Ishikawa (cell line): ENCODE measurements at regions not wholly inside any gene's neighbourhood (a gene's known extent, or its start where the extent isn't known, plus 50 kb on each side); places are given as distances from the start of the nearest gene placed in this dataset.

Experiments
- CEBPB ChIP-seq: IDR thresholded peaks from 2 replicates; pipeline ENCODE4 v1.6.1; 2012
- CREB1 ChIP-seq: IDR thresholded peaks from 2 replicates; pipeline ENCODE4 v1.6.1; 2012; ENCODE audit warnings: low read depth
- EGR1 ChIP-seq: IDR thresholded peaks from 2 replicates; pipeline ENCODE4 v1.6.1; 2012
- EP300 ChIP-seq: IDR thresholded peaks from 2 replicates; pipeline ENCODE4 v1.6.1; 2012; ENCODE audit warnings: borderline replicate concordance
- FOXM1 ChIP-seq: IDR thresholded peaks from 2 replicates; pipeline ENCODE4 v1.6.1; 2012; ENCODE audit warnings: low read depth, borderline replicate concordance
- MAX ChIP-seq: IDR thresholded peaks from 2 replicates; pipeline ENCODE4 v1.6.1; 2012
- NFIC ChIP-seq: IDR thresholded peaks from 2 replicates; pipeline ENCODE4 v1.6.1; 2012
- RAD21 ChIP-seq: IDR thresholded peaks from 2 replicates; pipeline ENCODE4 v1.6.1; 2012; ENCODE audit warnings: low read depth
- REST ChIP-seq: IDR thresholded peaks from 2 replicates; pipeline ENCODE4 v1.6.1; 2012; ENCODE audit warnings: low read depth, mild to moderate bottlenecking
- TAF1 ChIP-seq: IDR thresholded peaks from 2 replicates; pipeline ENCODE4 v1.6.1; 2012; ENCODE audit warnings: low read depth, mild to moderate bottlenecking
- TCF12 ChIP-seq: IDR thresholded peaks from 2 replicates; pipeline ENCODE4 v1.6.1; 2012; ENCODE audit warnings: low read depth
- TEAD4 ChIP-seq: IDR thresholded peaks from 2 replicates; pipeline ENCODE4 v1.6.1; 2012
- USF1 ChIP-seq: IDR thresholded peaks from 2 replicates; pipeline ENCODE4 v1.6.1; 2012
- YY1 ChIP-seq: IDR thresholded peaks from 2 replicates; pipeline ENCODE4 v1.6.1; 2012; ENCODE audit warnings: low read depth
- ZBTB7A ChIP-seq: IDR thresholded peaks from 2 replicates; pipeline ENCODE4 v1.6.1; 2012; ENCODE audit warnings: low read depth

- TF ChIP-seq EGR1: no peak
- no peak for TF ChIP-seq TEAD4
- TF ChIP-seq FOXM1: no peak
- no peak for TF ChIP-seq TAF1
- no peak for TF ChIP-seq YY1
- TF ChIP-seq TCF12: no peak
- TF ChIP-seq RAD21: no peak
- TF ChIP-seq USF1: no peak
- TF ChIP-seq EP300: no peak
- no peak for TF ChIP-seq CREB1
- TF ChIP-seq CEBPB: no peak
- no peak for TF ChIP-seq ZBTB7A
- no peak for TF ChIP-seq MAX
- no peak for TF ChIP-seq NFIC
- no peak for TF ChIP-seq REST
These were observed 106.4 kb downstream of the BRD1 start for GRCh38 chr22:49721211-49721763.

GRCh38 chr22:49720279-49720959, 107.3 kb downstream of the BRD1 start:
- TF ChIP-seq REST: no peak
- no peak for TF ChIP-seq USF1
- TF ChIP-seq TCF12: no peak
- TF ChIP-seq EP300: no peak
- TF ChIP-seq NFIC: no peak
- TF ChIP-seq ZBTB7A: no peak
- TF ChIP-seq MAX: no peak

GRCh38 chr22:49719046-49719445, 108.6 kb downstream of the BRD1 start:
- no peak for TF ChIP-seq NFIC
- TF ChIP-seq EGR1: no peak
- no peak for TF ChIP-seq EP300
- TF ChIP-seq TCF12: no peak
- no peak for TF ChIP-seq REST
- no peak for TF ChIP-seq RAD21
- TF ChIP-seq CREB1: no peak
- TF ChIP-seq ZBTB7A: no peak
- no peak for TF ChIP-seq YY1
- no peak for TF ChIP-seq TEAD4
- no peak for TF ChIP-seq FOXM1
- no peak for TF ChIP-seq TAF1
- no peak for TF ChIP-seq CEBPB
- TF ChIP-seq USF1: no peak
- TF ChIP-seq MAX: no peak

GRCh38 chr22:49718396-49718795, 109.3 kb downstream of the BRD1 start:
- TF ChIP-seq MAX (no peak), EP300 (no peak), REST (no peak), TEAD4 (no peak), TAF1 (no peak), CREB1 (no peak), RAD21 (no peak), YY1 (no peak), CEBPB (no peak), EGR1 (no peak), USF1 (no peak)
